ENCODE measurements at regions not wholly inside any gene's neighbourhood (a gene's known extent, or its start where the extent isn't known, plus 50 kb on each side); places are given as distances from the start of the nearest gene placed in this dataset.

GRCh38 chr9:129551393-129551973 is 69.4 kb downstream of the C9orf50 start:
- TF ChIP-seq CSRNP3 (CRISPR knock-in tag; IDR thresholded peaks at IDR 0.05): no peak
- no peak for TF ChIP-seq ZFP30 (CRISPR knock-in tag; IDR thresholded peaks at IDR 0.05)
- no peak for TF ChIP-seq BACH2 (CRISPR knock-in tag; IDR thresholded peaks at IDR 0.05; ENCODE audit: borderline replicate concordance)
- TF ChIP-seq CREB5 (CRISPR knock-in tag; IDR thresholded peaks at IDR 0.05; ENCODE audit: low read depth): no peak
- TF ChIP-seq TCF4 (CRISPR knock-in tag; IDR thresholded peaks at IDR 0.05; ENCODE audit: borderline replicate concordance): no peak

Data from SK-N-SH treated with all-trans-retinoic acid at 6 μM for 48 hours (cell line).